ENCODE measurements at regions not wholly inside any gene's neighbourhood (a gene's known extent, or its start where the extent isn't known, plus 50 kb on each side); places are given as distances from the start of the nearest gene placed in this dataset.
A peak's percentile ranks its signal among the peaks of the same experiment; 100 is the strongest.

DNA sequence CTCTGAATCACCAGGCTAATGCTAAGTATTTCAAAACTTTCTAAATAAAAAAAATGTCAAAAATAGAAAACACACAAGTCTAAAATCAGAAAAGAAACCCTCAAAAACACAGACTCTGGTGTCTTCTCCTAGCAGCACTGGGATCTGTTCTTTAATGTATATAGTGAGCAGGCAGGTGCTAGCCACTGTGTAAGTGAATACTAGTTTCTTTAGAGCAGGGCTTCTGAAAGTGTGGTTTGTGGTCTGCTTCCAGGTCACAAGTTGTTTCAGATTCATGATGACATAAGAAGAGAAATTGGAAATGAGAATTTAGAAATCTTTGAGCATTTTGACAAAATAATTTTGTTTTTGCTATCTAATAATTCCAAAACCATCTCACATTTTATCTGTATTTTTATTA, 763.1 kb downstream of the USP25 start:
- no peak for DNase-seq (ENCODE audit: low read depth)

DNA sequence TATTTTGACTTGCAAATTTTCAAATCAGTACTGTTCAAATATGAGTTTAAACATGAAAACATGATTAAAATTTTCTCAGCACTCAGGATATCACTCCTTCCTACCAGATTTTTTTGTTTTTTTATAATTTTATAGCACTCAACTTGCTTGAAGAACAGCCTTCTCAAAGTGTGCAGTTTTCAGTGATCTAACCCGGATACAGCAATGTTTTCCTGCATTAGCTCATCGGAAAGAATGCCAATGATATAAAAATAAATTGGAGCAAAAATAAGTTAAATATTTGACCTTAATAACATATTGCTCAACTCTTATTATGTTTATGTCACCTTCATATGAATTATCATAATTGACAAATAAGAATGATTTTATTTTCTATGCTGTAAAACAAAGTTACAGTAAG, 766.8 kb downstream of the USP25 start:
- DNase-seq (ENCODE audit: low read depth) = no peak

DNA sequence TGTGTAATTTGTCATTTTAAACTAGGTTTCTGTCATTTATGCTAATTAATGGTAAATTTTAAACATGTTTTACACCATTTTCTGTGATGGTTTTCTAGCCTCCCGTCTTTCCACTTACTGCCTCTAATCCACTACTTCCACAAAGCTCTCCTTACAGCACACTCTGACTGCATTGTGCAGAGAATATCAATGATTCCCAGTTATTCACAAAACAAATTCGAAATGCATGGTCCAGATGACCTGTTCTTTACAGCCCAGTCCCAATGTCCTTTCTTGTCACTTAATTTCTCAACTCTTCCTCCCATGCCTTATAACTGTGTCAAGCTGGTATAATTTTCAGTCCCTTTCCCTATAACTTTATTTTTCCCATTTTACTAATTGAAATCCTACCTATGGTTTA, 770.5 kb downstream of the USP25 start:
- DNase-seq (ENCODE audit: low read depth) = no peak

DNA sequence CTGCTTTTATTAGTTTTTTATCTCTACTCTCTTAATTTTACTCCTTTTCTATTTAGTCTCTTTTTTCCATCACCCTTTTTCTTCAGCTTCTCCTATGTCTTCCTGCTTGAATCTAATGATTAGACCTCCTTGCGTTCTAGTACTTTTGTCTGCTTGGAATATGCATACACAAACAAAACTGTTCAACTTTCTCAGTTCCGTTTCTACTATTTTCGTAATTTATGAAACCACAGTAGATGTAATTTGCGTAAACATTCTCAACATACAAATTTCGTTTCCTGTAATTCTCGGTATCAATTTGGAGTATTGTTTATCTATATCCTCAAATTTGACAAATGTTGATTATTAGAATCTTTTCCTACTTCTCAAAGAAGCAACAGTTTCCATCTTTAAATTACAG, 772.5 kb downstream of the USP25 start:
- DNase-seq (ENCODE audit: low read depth) = no peak

DNA sequence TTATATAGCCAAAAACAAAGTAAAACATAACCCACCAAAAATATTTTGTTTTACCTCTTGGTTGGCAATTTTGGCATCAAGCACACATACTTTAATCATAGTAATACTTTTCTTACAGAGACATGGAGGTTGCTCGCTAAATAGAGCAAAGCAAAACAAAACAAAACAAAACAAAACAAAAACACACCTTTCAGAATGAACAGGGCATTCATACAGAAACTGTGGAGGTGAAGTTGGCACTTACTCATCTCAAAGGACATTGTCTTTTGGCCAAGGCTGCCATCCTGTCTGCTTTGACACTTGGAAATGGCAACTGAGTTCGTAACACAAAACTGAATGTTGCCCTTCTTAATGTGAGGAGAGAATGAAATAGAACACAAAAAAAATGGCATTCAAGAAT, 773.1 kb downstream of the USP25 start:
- no peak for DNase-seq (ENCODE audit: low read depth)

DNA sequence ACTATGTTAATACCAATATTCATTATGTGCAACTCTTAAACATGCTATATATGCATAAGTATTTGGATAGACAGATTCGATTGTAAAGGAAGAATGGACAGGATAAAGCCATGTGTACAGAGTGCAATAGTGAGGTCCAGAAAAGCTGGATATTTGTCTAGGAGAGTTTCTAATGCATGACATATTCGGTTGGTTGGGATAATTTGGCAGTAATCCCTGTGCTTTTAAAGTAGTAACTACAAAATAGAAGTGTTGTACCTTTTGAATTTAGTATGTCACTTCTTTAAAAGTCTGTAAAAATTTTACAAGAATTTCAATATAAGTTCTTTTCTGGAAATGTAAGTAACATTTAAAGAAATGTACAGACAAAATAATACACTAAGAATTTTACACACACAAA, 774.5 kb downstream of the USP25 start:
- DNase-seq (ENCODE audit: low read depth) = no peak

DNA sequence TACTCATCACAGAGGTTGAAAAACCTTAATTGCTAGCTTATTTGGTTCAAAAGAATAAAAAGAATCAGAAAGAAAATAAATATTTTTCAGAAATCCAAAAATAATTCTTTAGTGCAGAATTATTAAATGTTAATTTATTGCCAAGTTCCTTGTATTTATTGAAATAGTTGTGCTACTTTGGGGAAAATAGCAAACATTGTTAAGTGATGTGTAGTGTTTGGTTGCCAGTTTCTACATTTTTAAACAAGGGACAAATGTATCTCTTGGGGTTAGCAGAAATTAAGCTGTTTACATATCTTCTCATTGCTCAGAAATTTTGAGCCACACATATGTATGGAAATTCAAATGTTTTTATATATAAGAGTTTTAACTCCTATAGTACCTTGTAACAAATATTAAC, 775.0 kb downstream of the USP25 start:
- no peak for DNase-seq (ENCODE audit: low read depth)

DNA sequence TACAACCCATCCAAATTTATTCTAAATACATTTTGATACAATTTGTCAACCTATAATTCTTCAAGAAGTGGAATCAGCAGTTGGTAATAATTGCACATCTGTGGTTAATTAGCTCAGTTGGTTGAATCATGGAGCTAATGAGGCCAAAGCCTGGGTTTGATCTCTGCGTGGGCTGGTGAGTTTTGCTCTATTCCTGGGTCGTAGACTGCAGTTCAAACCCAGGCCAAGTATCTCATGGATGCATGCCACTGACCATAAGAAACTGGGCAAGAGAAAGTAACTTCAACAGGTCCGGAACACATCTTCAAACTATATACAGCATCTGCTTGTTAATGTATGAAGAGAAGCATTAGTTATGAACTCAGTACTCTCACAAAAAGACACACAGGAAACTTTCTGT, 779.7 kb downstream of the USP25 start:
- DNase-seq (ENCODE audit: low read depth) = peak; percentile 49

DNA sequence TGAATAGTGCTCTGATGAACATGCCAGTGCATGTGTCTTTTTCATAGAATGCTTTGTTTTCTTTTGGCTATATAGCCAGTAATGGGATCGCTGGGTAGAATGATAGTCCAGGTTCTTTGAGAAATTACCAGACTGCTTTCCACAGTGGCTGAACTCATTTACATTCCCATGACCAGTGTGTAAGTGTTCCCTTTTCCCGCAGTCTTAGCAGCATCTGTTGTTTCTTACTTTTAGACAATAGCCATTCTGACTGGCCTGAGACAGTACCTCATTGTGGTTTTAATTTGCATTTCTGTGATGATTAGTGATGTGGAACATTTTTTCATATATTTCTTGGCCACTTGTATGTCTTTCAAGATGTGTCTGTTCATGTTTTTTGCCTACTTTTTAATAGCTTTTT, 784.5 kb downstream of the USP25 start:
- no peak for DNase-seq (ENCODE audit: low read depth)

DNA sequence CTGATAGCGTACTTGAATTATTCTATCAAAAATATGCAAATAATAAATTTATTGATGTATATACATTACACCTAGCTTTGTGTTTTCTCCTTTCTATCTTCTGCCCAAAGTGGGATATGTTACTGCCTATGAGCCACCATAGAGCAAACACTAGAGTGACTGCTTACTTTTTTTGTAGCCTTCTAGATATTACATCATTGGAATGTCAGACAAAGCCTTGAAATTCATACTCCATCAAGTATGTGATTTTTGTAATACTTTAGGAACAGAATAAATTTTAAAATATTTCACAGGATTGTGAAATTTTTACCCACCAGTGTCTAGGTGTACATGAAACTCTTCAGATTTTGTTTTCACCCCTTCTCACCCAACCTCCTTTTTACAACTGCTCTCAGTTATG, 787.6 kb downstream of the USP25 start:
- DNase-seq (ENCODE audit: low read depth) = no peak

DNA sequence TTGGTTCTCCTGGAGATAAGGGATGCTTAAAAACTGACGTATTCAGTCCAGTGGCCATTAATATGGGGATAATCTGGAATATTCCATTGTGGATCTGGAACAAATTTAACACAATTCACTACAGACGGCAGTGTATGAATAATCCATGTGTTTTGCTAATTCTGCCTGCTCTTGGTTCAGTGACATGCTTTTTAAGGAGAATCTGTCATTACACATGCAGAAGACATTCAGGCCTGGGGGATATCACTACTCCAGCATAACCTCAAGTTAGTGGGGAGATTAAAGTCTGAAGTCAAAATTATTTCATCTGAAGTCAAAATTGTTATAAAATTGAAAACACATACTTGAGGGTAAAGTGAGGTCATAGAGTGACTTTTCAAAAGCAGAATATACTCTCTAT, 789.3 kb downstream of the USP25 start:
- DNase-seq (ENCODE audit: low read depth) = no peak

DNA sequence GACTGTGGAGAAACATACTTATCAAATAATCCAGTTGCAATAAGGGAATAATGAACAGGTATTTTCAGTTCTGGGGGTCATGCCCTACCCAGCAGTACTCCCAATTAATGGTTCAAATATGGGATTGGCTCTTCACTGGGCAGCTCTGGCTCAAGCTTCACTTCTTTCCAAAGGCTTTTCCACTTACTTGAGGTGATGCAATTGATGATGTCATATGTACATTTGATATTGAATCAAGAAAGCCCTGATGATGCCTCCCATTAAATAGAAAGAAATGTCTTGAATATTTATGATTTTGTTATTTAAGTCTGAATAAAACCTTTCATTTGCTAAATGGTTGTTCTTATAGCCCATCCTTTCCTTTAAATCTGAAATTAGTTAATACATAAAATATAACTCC, 789.9 kb downstream of the USP25 start:
- DNase-seq (ENCODE audit: low read depth) = no peak

DNA sequence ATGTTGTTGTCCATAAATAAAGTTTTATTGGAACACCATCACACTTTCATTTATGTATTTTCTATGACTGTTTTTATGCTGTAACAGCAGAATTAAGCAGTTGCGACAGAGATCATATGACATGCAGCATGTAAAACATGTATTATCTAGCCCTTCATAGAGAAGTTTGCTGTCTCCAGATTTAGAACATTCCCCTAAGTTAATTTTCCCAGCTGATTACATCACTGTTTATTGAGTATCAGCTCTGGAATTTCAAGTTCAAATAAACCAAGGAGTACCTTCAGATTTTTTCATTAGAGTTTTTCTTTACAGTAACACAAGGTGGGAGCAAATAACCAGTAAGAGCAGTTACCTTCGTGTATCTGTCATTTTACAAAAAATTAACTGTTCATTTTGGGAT, 792.8 kb downstream of the USP25 start:
- no peak for DNase-seq (ENCODE audit: low read depth)

DNA sequence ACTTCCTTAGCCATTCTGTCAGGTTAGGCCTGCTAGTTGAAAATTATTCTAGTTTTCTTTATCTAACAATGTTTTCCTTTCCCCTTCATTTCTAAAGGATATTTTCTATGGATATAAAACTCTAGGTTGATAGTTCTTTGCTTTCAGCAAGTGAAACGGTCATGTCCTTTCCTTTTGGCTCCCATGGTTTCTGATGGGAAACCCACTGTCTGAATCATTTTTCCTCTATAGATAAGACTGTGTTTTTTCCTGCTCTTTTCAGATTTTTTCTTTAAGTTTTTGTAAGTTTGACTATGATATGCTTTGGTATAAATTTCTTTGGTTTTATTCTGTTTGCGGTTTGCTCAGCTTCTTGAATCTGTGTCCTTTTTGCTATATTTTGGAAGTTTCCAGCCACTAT, 800.9 kb downstream of the USP25 start:
- DNase-seq (ENCODE audit: low read depth) = no peak

DNA sequence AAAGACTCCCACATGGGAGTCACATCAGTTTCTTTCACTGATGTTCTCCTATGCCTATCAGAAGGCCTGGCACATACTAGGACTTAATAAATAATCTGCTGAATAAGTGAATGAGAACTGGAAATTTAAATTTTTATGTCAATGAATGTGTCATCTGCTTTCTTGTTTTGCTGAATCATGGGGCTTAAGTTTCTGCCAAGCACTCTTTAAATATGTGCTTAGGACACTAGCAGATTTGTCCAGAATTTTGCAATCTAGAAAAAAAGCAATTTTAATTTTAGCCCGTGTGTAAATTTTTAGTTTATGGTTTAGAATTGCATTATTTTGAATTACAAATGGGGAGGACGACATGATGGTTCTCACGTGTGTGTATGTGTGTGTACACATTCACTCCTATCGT, 803.1 kb downstream of the USP25 start:
- peak; percentile 31 for DNase-seq (ENCODE audit: low read depth)

DNA sequence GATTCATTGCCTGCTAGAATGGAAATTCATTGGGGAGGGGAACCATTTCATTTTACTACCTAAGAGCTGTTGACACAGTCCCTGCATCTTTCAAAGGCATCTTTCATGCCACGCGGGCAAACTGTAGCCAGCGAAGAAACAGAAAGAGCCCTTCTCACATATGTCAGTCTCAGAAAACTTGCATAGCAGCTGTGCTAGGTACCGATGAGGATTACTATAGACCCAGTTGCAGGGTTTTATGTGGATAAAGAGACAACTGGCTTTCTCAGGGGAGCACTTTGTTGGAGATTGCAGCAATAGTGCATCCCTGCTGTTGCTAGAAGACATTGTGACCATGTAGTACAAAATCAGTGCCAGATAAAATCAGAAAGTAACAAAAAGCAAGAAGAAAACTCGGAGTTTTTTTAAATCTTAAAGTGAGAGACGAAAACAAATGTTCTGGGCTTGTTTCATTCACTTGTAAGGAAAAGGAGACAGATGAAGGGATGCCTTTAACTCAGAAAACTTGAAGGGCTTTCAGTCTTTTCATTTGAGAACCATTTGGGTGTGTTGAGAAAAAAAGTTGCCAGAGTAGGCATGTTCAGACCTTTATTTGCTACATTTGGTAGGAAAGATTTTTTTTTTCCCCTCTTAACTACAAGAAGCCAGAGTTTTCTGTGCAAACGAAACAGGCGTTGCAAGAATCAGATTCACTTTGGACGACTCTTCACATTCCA, 804.1 kb downstream of the USP25 start:
- DNase-seq (ENCODE audit: low read depth) = no peak

DNA sequence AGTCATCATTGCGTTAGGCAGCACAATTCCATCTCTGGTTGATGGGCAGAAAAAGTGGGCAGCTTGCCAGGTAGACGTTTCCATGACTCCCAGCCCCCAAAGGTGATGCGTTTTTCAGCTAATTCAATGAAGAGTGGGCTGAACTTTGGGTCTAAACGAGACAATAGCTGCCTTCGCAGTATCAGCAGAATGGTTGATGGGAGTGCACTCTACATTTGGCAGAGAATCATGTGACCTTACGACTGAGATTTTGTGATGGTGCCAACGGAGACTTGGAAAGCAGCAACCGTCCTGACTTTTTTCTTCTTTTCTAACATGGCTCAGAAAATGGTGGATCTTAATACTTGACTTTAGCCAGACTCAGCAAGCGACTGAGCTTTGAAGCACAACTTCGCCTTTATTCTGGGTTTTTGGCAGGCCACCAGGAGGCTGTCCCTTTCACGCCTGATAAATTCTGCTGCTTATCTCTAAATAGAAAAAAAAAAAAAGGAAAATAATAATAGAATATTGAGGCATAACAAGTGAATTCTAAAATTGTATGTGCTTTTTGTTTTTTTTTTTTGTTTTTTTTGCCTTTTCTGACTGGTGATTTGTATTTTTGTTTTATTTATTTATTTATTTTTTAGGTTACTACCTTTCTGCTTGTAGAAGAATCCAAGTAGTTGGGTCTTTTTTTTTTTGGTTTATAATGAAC, 804.8 kb downstream of the USP25 start:
- peak; percentile 88 for DNase-seq (ENCODE audit: low read depth)

DNA sequence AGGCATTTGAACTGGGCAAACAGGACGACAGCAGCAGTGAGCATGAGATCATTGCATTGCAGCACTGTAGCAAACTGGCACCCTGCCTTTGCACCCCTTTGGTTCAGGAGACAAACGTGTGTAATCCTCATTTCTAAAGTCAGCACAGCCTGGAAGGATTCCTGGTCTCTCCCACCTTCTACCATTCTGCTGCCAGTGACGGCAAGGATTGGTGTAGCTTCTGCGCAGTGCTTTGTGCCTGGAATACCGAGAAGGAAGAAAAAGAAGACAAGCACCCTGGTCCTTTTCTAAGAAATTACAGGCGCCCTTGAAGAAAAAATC, 805.3 kb downstream of the USP25 start:
- peak; percentile 83 for DNase-seq (ENCODE audit: low read depth)

DNA sequence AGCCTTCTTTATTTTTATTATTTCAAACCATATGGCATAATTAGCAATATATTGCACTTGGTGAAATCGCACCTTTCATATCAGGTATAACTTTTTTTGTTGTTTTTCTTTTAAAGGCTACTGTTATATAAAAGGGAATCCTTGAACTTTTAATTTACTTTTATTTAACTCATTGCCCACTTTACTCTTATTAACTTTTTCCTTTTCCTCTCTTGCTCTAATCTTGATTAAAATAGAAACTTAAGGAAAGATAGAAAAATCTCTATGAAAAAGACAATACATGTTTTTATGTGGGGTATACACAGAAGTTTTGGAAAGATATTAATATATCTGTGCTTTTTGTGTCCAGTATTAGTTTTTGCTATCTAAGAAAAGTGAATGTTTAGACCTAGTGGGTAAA, 805.8 kb downstream of the USP25 start:
- DNase-seq (ENCODE audit: low read depth) = no peak

DNA sequence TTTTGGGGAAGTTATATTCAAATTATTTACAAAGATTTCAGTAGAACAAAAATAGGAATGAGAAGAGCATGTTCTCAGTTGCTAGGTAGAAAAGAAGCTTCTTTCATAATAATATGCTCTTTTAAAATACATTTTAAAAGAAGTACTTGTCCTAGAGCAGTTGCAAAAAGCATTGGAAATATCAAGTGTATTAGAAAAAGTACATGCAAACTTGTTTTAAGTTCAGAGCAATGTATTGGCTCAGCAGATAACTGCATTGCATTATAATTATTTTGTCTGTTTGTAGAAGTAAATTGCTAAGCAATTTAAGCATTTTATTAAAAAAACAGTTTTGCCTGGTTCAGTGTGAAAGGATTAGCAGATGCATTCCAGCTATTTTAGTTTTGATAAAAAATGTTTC, 806.4 kb downstream of the USP25 start:
- no peak for DNase-seq (ENCODE audit: low read depth)

DNA sequence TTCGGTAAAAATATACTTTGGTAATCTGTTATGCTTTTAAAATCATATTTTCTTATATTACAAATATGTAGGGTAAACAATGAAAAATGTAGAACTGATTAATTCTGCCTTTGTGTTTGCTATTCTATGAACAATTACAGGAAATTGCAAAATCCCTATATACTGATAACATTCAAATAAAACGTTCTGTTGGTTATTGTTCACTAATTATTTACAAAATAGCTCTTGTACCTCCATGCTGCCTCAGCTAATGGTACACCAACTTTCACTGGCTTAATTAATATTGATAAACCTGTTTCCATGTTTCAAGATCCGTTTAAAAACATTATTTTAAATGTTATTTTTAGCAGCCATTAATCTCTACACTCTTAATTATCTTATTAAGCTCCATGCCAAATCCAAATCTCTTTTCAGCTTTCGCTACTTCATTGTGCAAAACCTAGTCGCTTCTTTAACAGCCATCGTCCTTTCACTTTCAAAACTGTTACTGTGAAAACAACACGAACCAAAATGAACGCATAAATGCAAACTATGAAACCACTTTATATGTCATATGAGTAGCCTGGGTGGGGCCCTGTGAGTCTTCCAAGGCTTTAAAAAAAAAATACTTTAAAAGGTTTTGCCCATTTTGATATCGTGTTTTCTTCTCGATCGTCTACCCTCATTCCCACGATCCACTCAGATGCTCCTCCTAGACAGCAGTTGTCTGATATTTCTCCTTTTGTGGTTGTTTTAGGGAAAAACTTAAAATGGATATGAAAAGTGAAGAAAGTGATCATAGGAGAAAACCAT, 807.1 kb downstream of the USP25 start:
- no peak for DNase-seq (ENCODE audit: low read depth)

DNA sequence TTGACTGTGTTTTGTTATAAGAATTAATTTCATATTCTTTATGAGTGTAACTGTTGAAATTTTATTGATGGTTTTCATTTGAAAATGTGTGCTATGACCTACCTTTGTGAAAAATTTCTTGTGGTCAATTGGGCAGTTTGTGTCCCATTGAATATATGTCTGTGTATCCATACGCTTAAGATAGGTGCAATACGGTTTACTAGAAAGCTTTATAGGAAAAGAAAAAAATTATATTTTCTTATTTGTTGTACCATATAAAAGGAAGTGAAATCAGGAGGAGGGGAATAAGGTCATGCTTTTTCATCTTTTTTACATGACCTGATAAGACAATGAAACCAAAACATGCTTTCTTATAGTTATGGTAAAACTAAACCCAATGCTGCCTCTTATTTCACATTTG, 807.7 kb downstream of the USP25 start:
- no peak for DNase-seq (ENCODE audit: low read depth)

DNA sequence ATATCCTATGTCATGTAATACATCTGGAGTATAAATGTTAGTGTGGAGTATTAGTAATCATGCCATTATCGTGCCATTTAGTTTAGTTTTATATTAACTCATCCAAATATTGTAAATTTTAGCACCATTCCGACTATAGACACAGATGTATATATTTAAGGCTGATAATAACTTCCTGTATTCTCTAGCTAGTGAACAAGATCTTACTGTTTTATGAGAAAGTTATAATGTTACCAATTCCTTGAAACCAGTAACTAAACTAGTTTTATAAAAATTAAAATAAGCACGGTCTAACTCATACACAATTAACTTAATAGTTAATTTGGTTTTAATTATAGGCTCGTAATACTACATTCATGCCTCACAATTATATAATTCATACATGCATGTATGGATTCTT, 808.6 kb downstream of the USP25 start:
- no peak for DNase-seq (ENCODE audit: low read depth)
